A673 (cell line): ENCODE measurements at regions not wholly inside any gene's neighbourhood (a gene's known extent, or its start where the extent isn't known, plus 50 kb on each side); places are given as distances from the start of the nearest gene placed in this dataset.

Source experiments
- BruUV-seq: library from RNA; stranded (reverse); fragments of 400-500 nt; replicated peaks from 2 replicates; lab custom pipeline; 2021; lab: Mats Ljungman, UMichigan
- CTCF ChIA-PET: fragments of 300-600 bp; sonication (Branson Sonifier 250); formaldehyde crosslinking; loops from one replicate; lab custom pipeline; 2022; ENCODE audit warnings: antibody characterized with exemption; lab: Charles Lee
- POLR2A ChIA-PET: fragments of 300-600 bp; sonication (Branson Sonifier 250); formaldehyde crosslinking; loops from one replicate; lab custom pipeline; 2022; ENCODE audit warnings: antibody characterized with exemption; ENCODE audit not compliant: low non-redundant PET; lab: Charles Lee
- DNase-seq: peaks from one replicate; pipeline ENCODE4 v3.0.0-alpha.2; 2015; ENCODE audit warnings: low spot score
- H3K27ac ChIP-seq: fragments of 200-600 bp; sonication (generic); 2 replicates; pipeline ENCODE4 v1.5.1; 2016; ENCODE audit warnings: mixed run types, low read depth, mild to moderate bottlenecking, mixed read lengths, antibody characterized with exemption, low read length; ENCODE audit not compliant: poor library complexity, severe bottlenecking
- H3K27me3 ChIP-seq: fragments of 200-600 bp; sonication (generic); replicated peaks from 2 replicates; pipeline ENCODE4 v1.6.1; 2017; ENCODE audit warnings: mixed run types, low read depth, mild to moderate bottlenecking, mixed read lengths, antibody characterized with exemption, low read length; ENCODE audit not compliant: insufficient read depth, poor library complexity
- H3K36me3 ChIP-seq: fragments of 200-600 bp; sonication (generic); 2 replicates; pipeline ENCODE4 v1.6.1; 2016; ENCODE audit warnings: mixed run types, mild to moderate bottlenecking, mixed read lengths, antibody characterized with exemption, low read length; ENCODE audit not compliant: insufficient read depth, poor library complexity, severe bottlenecking
- H3K4me1 ChIP-seq: fragments of 200-600 bp; sonication (generic); 2 replicates; pipeline ENCODE4 v1.6.1; 2017; ENCODE audit warnings: mixed run types, mild to moderate bottlenecking, mixed read lengths, antibody characterized with exemption, low read length; ENCODE audit not compliant: insufficient read depth, poor library complexity, severe bottlenecking
- H3K4me3 ChIP-seq: fragments of 200-600 bp; sonication (generic); 2 replicates; pipeline ENCODE4 v1.5.1; 2016; ENCODE audit warnings: low read depth, mixed run types, mild to moderate bottlenecking, mixed read lengths, low read length; ENCODE audit not compliant: poor library complexity, severe bottlenecking
- H3K9me3 ChIP-seq: fragments of 200-600 bp; sonication (generic); 2 replicates; pipeline ENCODE4 v1.6.1; 2016; ENCODE audit warnings: mixed run types, low read depth, mild to moderate bottlenecking, mixed read lengths, antibody characterized with exemption, low read length; ENCODE audit not compliant: poor library complexity, severe bottlenecking
- EZH2 ChIP-seq: fragments of 200-600 bp; sonication (generic); IDR thresholded peaks from 2 replicates; pipeline ENCODE4 v1.6.1; 2017; ENCODE audit warnings: borderline replicate concordance, low read depth, mild to moderate bottlenecking, mixed read lengths, antibody characterized with exemption, low read length; ENCODE audit not compliant: poor library complexity, severe bottlenecking
- intact Hi-C: fragments of 100-400 bp; cut with micrococcal nuclease; formaldehyde crosslinking; loops from one replicate; pipeline ENCODE4 v1.10.0; 2022; ENCODE audit not compliant: unreplicated experiment
- TF ChIP-seq, protein P1 (sequence below): fragments of 300-800, 200-600 bp; sonication (generic); conservative IDR thresholded peaks from 2 replicates; pipeline ENCODE4 v1.5.1; 2017; ENCODE audit warnings: low read depth, mild to moderate bottlenecking, antibody characterized with exemption, low read length, moderate library complexity, mixed read lengths

- no peaks in the 10 kb centered on the region for H3K27me3 ChIP-seq
- CTCF ChIA-PET = no interaction called here
- intact Hi-C loops = no loop called here
- H3K36me3 ChIP-seq = no peaks in the 10 kb centered on the region
- no peak overlapping the region for H3K27ac ChIP-seq
- no peaks in the 10 kb centered on the region for H3K4me1 ChIP-seq
- POLR2A ChIA-PET = no interaction called here
- no TSS peak for BruUV-seq
- peaks cover 48% of the 10 kb centered on the region for H3K9me3 ChIP-seq
- DNase-seq = no peak
- TF ChIP-seq, protein P1, sequence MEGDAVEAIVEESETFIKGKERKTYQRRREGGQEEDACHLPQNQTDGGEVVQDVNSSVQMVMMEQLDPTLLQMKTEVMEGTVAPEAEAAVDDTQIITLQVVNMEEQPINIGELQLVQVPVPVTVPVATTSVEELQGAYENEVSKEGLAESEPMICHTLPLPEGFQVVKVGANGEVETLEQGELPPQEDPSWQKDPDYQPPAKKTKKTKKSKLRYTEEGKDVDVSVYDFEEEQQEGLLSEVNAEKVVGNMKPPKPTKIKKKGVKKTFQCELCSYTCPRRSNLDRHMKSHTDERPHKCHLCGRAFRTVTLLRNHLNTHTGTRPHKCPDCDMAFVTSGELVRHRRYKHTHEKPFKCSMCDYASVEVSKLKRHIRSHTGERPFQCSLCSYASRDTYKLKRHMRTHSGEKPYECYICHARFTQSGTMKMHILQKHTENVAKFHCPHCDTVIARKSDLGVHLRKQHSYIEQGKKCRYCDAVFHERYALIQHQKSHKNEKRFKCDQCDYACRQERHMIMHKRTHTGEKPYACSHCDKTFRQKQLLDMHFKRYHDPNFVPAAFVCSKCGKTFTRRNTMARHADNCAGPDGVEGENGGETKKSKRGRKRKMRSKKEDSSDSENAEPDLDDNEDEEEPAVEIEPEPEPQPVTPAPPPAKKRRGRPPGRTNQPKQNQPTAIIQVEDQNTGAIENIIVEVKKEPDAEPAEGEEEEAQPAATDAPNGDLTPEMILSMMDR = no peak
- TF ChIP-seq EZH2 = no peak
- H3K4me3 ChIP-seq = no peak overlapping the region
Measured at GRCh38 chr5:4081466-4081865, 485.8 kb downstream of the IRX1 start.

GRCh38 chr5:4082966-4083564 lies 487.4 kb downstream of the IRX1 start:
- no TSS peak for BruUV-seq
- H3K36me3 ChIP-seq = no peaks in the 10 kb centered on the region
- H3K4me1 ChIP-seq = no peaks in the 10 kb centered on the region
- no peaks in the 10 kb centered on the region for H3K27me3 ChIP-seq
- H3K27ac ChIP-seq = no peak overlapping the region
- ChIA-PET CTCF (no interaction called here), POLR2A (no interaction called here)
- DNase-seq = no peak
- intact Hi-C loops = no loop called here
- H3K4me3 ChIP-seq = no peak overlapping the region
- TF ChIP-seq, protein P1 = no peak
- no peak for TF ChIP-seq EZH2
- peaks cover 57% of the 10 kb centered on the region for H3K9me3 ChIP-seq

GRCh38 chr5:4083591-4084337 lies 488.1 kb downstream of the IRX1 start:
- Histone ChIP-seq H3K27ac (no peak overlapping the region), H3K27me3 (no peaks in the 10 kb centered on the region), H3K36me3 (no peaks in the 10 kb centered on the region), H3K4me3 (no peak overlapping the region), H3K9me3 (peaks cover 62% of the 10 kb centered on the region), H3K4me1 (no peaks in the 10 kb centered on the region)
- BruUV-seq = no TSS peak
- ChIA-PET CTCF (no interaction called here), POLR2A (no interaction called here)
- no peak for DNase-seq
- no peak for TF ChIP-seq EZH2
- TF ChIP-seq, protein P1 = no peak
- intact Hi-C loops = no loop called here
